Panc1 (cell line): ENCODE measurements at regions not wholly inside any gene's neighbourhood (a gene's known extent, or its start where the extent isn't known, plus 50 kb on each side); places are given as distances from the start of the nearest gene placed in this dataset.

Experiments used
- ATAC-seq: fragments of 200-7000 bp; cut with Tn5 transposase; 2 replicates; pipeline ENCODE4 v1.9.1; 2020; ENCODE audit warnings: mild to moderate bottlenecking, moderate library complexity
- BruUV-seq: library from RNA; stranded (reverse); fragments of 400-500 nt; replicated peaks from 2 replicates; lab custom pipeline; 2021; lab: Mats Ljungman, UMichigan
- CTCF ChIA-PET: fragments of 300-600 bp; sonication (Branson Sonifier 250); formaldehyde crosslinking; loops from one replicate; lab custom pipeline; 2022; ENCODE audit warnings: antibody characterized with exemption; lab: Charles Lee
- POLR2A ChIA-PET: fragments of 300-600 bp; sonication (Branson Sonifier 250); formaldehyde crosslinking; loops from one replicate; lab custom pipeline; 2022; ENCODE audit warnings: antibody characterized with exemption; lab: Charles Lee
- DNase-seq: peaks from one replicate; pipeline ENCODE4 v3.0.0-alpha.2; 2010; ENCODE audit warnings: low read depth, low spot score
- H3K27ac ChIP-seq: 2 replicates; pipeline ENCODE4 v1.5.1; 2011; ENCODE audit warnings: mild to moderate bottlenecking, low read length, inconsistent platforms
- H3K27me3 ChIP-seq: fragments of 200-500 bp; sonication (Bioruptor generic); 2 replicates; pipeline ENCODE4 v1.6.0; 2014; ENCODE audit warnings: low read length, inconsistent platforms; ENCODE audit not compliant: control insufficient read depth, insufficient read depth
- H3K36me3 ChIP-seq: fragments of 200-500 bp; sonication (Bioruptor generic); 2 replicates; pipeline ENCODE4 v1.5.1; 2014; ENCODE audit warnings: inconsistent platforms, mild to moderate bottlenecking, low read length, moderate library complexity; ENCODE audit not compliant: control insufficient read depth, insufficient read depth
- H3K4me1 ChIP-seq: 2 replicates; pipeline ENCODE4 v1.5.1; 2011; ENCODE audit warnings: inconsistent platforms, mild to moderate bottlenecking, low read length, moderate library complexity; ENCODE audit not compliant: control insufficient read depth, insufficient read depth
- H3K4me3 ChIP-seq, 2 experiments: 2 replicates each; pipeline ENCODE4 v1.5.1; 2011 to 2012; ENCODE audit warnings: low read depth in 2 of 2, low read length in 2 of 2, mild to moderate bottlenecking in 2 of 2, inconsistent platforms in 1 of 2, moderate library complexity in 1 of 2
- H3K9me3 ChIP-seq: fragments of 200-500 bp; sonication (Bioruptor generic); 2 replicates; pipeline ENCODE4 v1.5.1; 2014; ENCODE audit warnings: low read depth, mild to moderate bottlenecking, inconsistent platforms, low read length, moderate library complexity; ENCODE audit not compliant: control insufficient read depth, insufficient read depth
- CTCF ChIP-seq: fragments of 450-650 bp; IDR thresholded peaks from 2 replicates; pipeline ENCODE4 v1.5.1; 2017; ENCODE audit warnings: mild to moderate bottlenecking
- POLR2AphosphoS5 ChIP-seq: IDR thresholded peaks from 2 replicates; pipeline ENCODE4 v1.6.1; 2012; ENCODE audit warnings: mild to moderate bottlenecking, low read depth, low read length, moderate library complexity
- REST ChIP-seq, 2 experiments: IDR thresholded peaks; 2 replicates each; pipeline ENCODE4 v1.6.1; 2011 to 2012; ENCODE audit warnings: low read depth in 2 of 2, control low read depth in 1 of 2, low read length in 1 of 2, mild to moderate bottlenecking in 1 of 2, moderate library complexity in 1 of 2; ENCODE audit not compliant: insufficient read depth in 1 of 2
- SIN3A ChIP-seq: IDR thresholded peaks from 2 replicates; pipeline ENCODE4 v1.6.1; 2012; ENCODE audit warnings: low read depth, mild to moderate bottlenecking, low read length, moderate library complexity, borderline replicate concordance; ENCODE audit not compliant: insufficient read depth
- TCF7L2 ChIP-seq: IDR thresholded peaks from 2 replicates; pipeline ENCODE4 v1.6.1; 2011; ENCODE audit warnings: mild to moderate bottlenecking, low read depth, low read length, inconsistent platforms
- in situ Hi-C: cut with HindIII; loops from 2 replicates; pipeline ENCODE4 v1.10.0; 2016; ENCODE audit warnings: low sequenced_read_pairs, low pct_unique_long_range_greater_than_20kb
- intact Hi-C: fragments of 100-400 bp; cut with micrococcal nuclease; formaldehyde crosslinking; loops from one replicate; pipeline ENCODE4 v1.10.0; 2022; ENCODE audit not compliant: unreplicated experiment

- TF ChIP-seq SIN3A (no peak), REST (IDR thresholded peaks at IDR 0.05; ENCODE audit: insufficient read depth in 1 of 2, low read depth in 2 of 2, low read length in 1 of 2) (no peak), TCF7L2 (no peak), POLR2AphosphoS5 (no peak), CTCF (no peak)
- ATAC-seq (no peak), DNase-seq (no peak)
- Histone ChIP-seq H3K9me3 (no peaks in the 10 kb centered on the region), H3K27me3 (no peaks in the 10 kb centered on the region), H3K27ac (no peak overlapping the region), H3K4me1 (no peaks in the 10 kb centered on the region), H3K4me3 (no peak overlapping the region), H3K36me3 (no peaks in the 10 kb centered on the region; the same call in 1 of the 2 replicates)
- ChIA-PET POLR2A (no interaction called here), CTCF (no interaction called here)
- in situ Hi-C loops (no loop called here), intact Hi-C loops (no loop called here)
- BruUV-seq: no TSS peak
These were observed 269.8 kb upstream of the CDH9 start for GRCh38 chr5:27308153-27308552.

GRCh38 chr5:27290172-27290571 is 251.8 kb upstream of the CDH9 start:
- POLR2A ChIA-PET: no interaction called here
- Histone ChIP-seq H3K4me1 (no peaks in the 10 kb centered on the region), H3K9me3 (0 out of 2 replicates have a peak, but pooled peaks cover 3% of the 10 kb centered on the region), H3K4me3 (no peak overlapping the region), H3K27ac (no peak overlapping the region), H3K36me3 (no peaks in the 10 kb centered on the region), H3K27me3 (no peaks in the 10 kb centered on the region)
- no TSS peak for BruUV-seq
- intact Hi-C loops: no loop called here
- TF ChIP-seq POLR2AphosphoS5 (no peak), REST (IDR thresholded peaks at IDR 0.05; ENCODE audit: insufficient read depth in 1 of 2, low read depth in 2 of 2, low read length in 1 of 2) (no peak), TCF7L2 (no peak), CTCF (no peak), SIN3A (no peak)
- CTCF ChIA-PET: no interaction called here
- in situ Hi-C loops: no loop called here
- DNase-seq: no peak
- no peak for ATAC-seq
